PFSK-1 (cell line): ENCODE measurements at regions not wholly inside any gene's neighbourhood (a gene's known extent, or its start where the extent isn't known, plus 50 kb on each side); places are given as distances from the start of the nearest gene placed in this dataset.

Source experiments
- FOXP2 ChIP-seq: optimal IDR thresholded peaks from 2 replicates; pipeline ENCODE3; 2011; ENCODE audit warnings: borderline replicate concordance, control low read depth, inconsistent platforms; ENCODE audit not compliant: insufficient read depth; ENCODE audit errors: extremely low read length, extremely low read depth
- POLR2AphosphoS5 ChIP-seq: IDR thresholded peaks from 2 replicates; pipeline ENCODE4 v1.6.1; 2012; ENCODE audit warnings: low read depth, mild to moderate bottlenecking, control low read depth, low read length, moderate library complexity
- REST ChIP-seq, 2 experiments: IDR thresholded peaks; 2 replicates each; pipeline versions ENCODE4 v1.6.1 to v1.8.0; 2011 to 2012; ENCODE audit warnings: low read depth in 2 of 2, low read length in 2 of 2, control low read depth in 1 of 2, inconsistent platforms in 1 of 2, mild to moderate bottlenecking in 1 of 2, moderate library complexity in 1 of 2; ENCODE audit not compliant: insufficient read depth in 1 of 2
- SIN3A ChIP-seq: IDR thresholded peaks from 2 replicates; pipeline ENCODE4 v1.6.1; 2012; ENCODE audit warnings: mild to moderate bottlenecking, low read length, moderate library complexity, borderline replicate concordance; ENCODE audit not compliant: insufficient read depth
- TAF1 ChIP-seq: IDR thresholded peaks from 2 replicates; pipeline ENCODE4 v1.6.1; 2012; ENCODE audit warnings: low read length, control low read depth, borderline replicate concordance; ENCODE audit not compliant: insufficient read depth

- TF ChIP-seq TAF1: no peak
- TF ChIP-seq SIN3A: no peak
- no peak for TF ChIP-seq FOXP2
- TF ChIP-seq POLR2AphosphoS5: no peak
Measured at GRCh38 chr5:125913200-125913599, 510.0 kb upstream of the GRAMD2B start.

GRCh38 chr5:125914471-125914870 lies 508.7 kb upstream of the GRAMD2B start:
- TF ChIP-seq TAF1: no peak
- no peak for TF ChIP-seq POLR2AphosphoS5
- TF ChIP-seq REST (IDR thresholded peaks at IDR 0.05; ENCODE audit: insufficient read depth in 1 of 2, low read depth in 2 of 2, low read length in 2 of 2): no peak
- TF ChIP-seq FOXP2: no peak
- no peak for TF ChIP-seq SIN3A

- TF ChIP-seq FOXP2 (no peak), POLR2AphosphoS5 (no peak), REST (IDR thresholded peaks at IDR 0.05; ENCODE audit: insufficient read depth in 1 of 2, low read depth in 2 of 2, low read length in 2 of 2) (no peak), SIN3A (no peak), TAF1 (no peak)
Measured at GRCh38 chr5:125926172-125926571, 497.0 kb upstream of the GRAMD2B start.

GRCh38 chr5:125928663-125929062 lies 494.5 kb upstream of the GRAMD2B start:
- TF ChIP-seq TAF1 (no peak), FOXP2 (no peak), REST (IDR thresholded peaks at IDR 0.05; ENCODE audit: insufficient read depth in 1 of 2, low read depth in 2 of 2, low read length in 2 of 2) (no peak), POLR2AphosphoS5 (no peak), SIN3A (no peak)

GRCh38 chr5:125950012-125950615 lies 473.1 kb upstream of the GRAMD2B start:
- TF ChIP-seq TAF1 (no peak), REST (IDR thresholded peaks at IDR 0.05; ENCODE audit: insufficient read depth in 1 of 2, low read depth in 2 of 2, low read length in 2 of 2) (no peak), FOXP2 (no peak), POLR2AphosphoS5 (no peak), SIN3A (no peak)
